ENCODE measurements at regions not wholly inside any gene's neighbourhood (a gene's known extent, or its start where the extent isn't known, plus 50 kb on each side); places are given as distances from the start of the nearest gene placed in this dataset.
"Not testable (repeated sequence)": the region's sequence is repeated elsewhere in the genome, so short reads cannot be mapped to it uniquely, and the experiment has no call there.

- 29 to 35% (median 32%) methylated on average over 1 of the region's 1 CpG for WGBS, 3 donors
- Histone ChIP-seq H3K4me3 (no peak overlapping the region), H3K9me3 (no peaks in the 10 kb centered on the region), H3K4me1 (ENCODE audit: insufficient read depth) (no peaks in the 10 kb centered on the region), H3K27me3 (no peaks in the 10 kb centered on the region), H3K36me3 (no peaks in the 10 kb centered on the region), H3K27ac (no peak overlapping the region)
- TF ChIP-seq CTCF (IDR thresholded peaks at IDR 0.05) (no peak), POLR2A (IDR thresholded peaks at IDR 0.05) (no peak), EP300 (IDR thresholded peaks at IDR 0.05) (no peak)
- no peak for DNase-seq
- intact Hi-C loops (cut with DNase I), result no loop called here
Observed at GRCh38 chr14:48618057-48618456, 942.7 kb upstream of the MDGA2 start.

GRCh38 chr14:48616931-48617330, 941.5 kb upstream of the MDGA2 start:
- 45 to 49% (median 49%) methylated on average over 6 of the region's 6 CpGs for WGBS, 3 donors
- H3K27ac ChIP-seq, result no peak overlapping the region
- intact Hi-C loops (cut with DNase I), result no loop called here
- no peaks in the 10 kb centered on the region for H3K36me3 ChIP-seq
- no peak for TF ChIP-seq CTCF (IDR thresholded peaks at IDR 0.05)
- no peak for TF ChIP-seq POLR2A (IDR thresholded peaks at IDR 0.05)
- no peak for TF ChIP-seq EP300 (IDR thresholded peaks at IDR 0.05)
- H3K27me3 ChIP-seq, result no peaks in the 10 kb centered on the region
- no peaks in the 10 kb centered on the region for H3K9me3 ChIP-seq
- DNase-seq, result no peak
- no peak overlapping the region for H3K4me3 ChIP-seq
- no peaks in the 10 kb centered on the region for H3K4me1 ChIP-seq (ENCODE audit: insufficient read depth)

- Histone ChIP-seq H3K27ac (no peak overlapping the region), H3K4me3 (no peak overlapping the region), H3K36me3 (no peaks in the 10 kb centered on the region), H3K27me3 (no peaks in the 10 kb centered on the region), H3K4me1 (ENCODE audit: insufficient read depth) (no peaks in the 10 kb centered on the region), H3K9me3 (no peaks in the 10 kb centered on the region)
- TF ChIP-seq EP300 (IDR thresholded peaks at IDR 0.05) (no peak), POLR2A (IDR thresholded peaks at IDR 0.05) (no peak), CTCF (IDR thresholded peaks at IDR 0.05) (no peak)
- intact Hi-C loops (cut with DNase I), result no loop called here
- DNase-seq, result no peak
- 70 to 86% (median 83%) methylated on average over 1 of the region's 1 CpG for WGBS, 3 donors
Observed at GRCh38 chr14:48615618-48616017, 940.2 kb upstream of the MDGA2 start.

- WGBS, 3 donors, result 34 to 43% (median 42%) methylated on average over 2 of the region's 2 CpGs
- Histone ChIP-seq H3K27me3 (no peaks in the 10 kb centered on the region), H3K27ac (no peak overlapping the region)
Observed at GRCh38 chr14:48614003-48614402, 938.6 kb upstream of the MDGA2 start.

GRCh38 chr14:48606960-48607359, 931.6 kb upstream of the MDGA2 start:
- DNase-seq; H3K27ac ChIP-seq; H3K4me1 ChIP-seq (ENCODE audit: insufficient read depth); H3K9me3 ChIP-seq; H3K27me3 ChIP-seq; H3K36me3 ChIP-seq; H3K4me3 ChIP-seq; intact Hi-C loops (cut with DNase I): not testable (repeated sequence)
- 83 to 85% (median 83%) methylated on average over 8 of the region's 8 CpGs for WGBS, 3 donors

More at GRCh38 chr14:48614003-48614402, 938.6 kb upstream of the MDGA2 start:
- no peak overlapping the region for H3K4me3 ChIP-seq
- H3K9me3 ChIP-seq, result no peaks in the 10 kb centered on the region
- TF ChIP-seq CTCF (IDR thresholded peaks at IDR 0.05) (no peak), POLR2A (IDR thresholded peaks at IDR 0.05) (no peak), EP300 (IDR thresholded peaks at IDR 0.05) (no peak)
- no peaks in the 10 kb centered on the region for H3K36me3 ChIP-seq
- intact Hi-C loops (cut with DNase I), result no loop called here
- DNase-seq, result no peak
- H3K4me1 ChIP-seq (ENCODE audit: insufficient read depth), result no peaks in the 10 kb centered on the region

All from ovary (tissue), 7 donors.